Mesenteric fat pad (tissue), 1 donor: ENCODE measurements at regions not wholly inside any gene's neighbourhood (a gene's known extent, or its start where the extent isn't known, plus 50 kb on each side); places are given as distances from the start of the nearest gene placed in this dataset.
"Not testable (repeated sequence)": the region's sequence is repeated elsewhere in the genome, so short reads cannot be mapped to it uniquely, and the experiment has no call there.

Source experiments
- DNase-seq: peaks from one replicate; pipeline ENCODE4 v3.0.0-alpha.2; 2020; ENCODE audit warnings: low spot score
- donor health status: DM: yes; HTN: yes; CAD: no.

DNA sequence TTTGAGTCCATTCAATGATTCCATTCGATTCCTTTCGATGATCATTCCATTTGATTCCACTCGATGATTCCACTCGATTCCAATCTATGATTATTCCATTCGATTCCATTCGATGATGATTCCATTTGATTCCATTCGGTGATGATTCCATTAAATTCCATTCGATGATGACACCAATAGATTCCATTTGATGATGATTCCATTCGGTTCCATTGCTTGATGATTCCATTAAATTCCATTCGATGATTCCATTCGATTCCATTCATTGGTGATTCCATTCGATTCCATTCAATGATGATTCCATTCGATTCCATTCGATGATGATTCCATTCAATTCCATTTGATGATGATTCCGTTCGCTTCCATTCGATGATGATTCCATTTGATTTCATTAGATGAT, 1104.1 kb downstream of the RPIA start:
- not testable (repeated sequence) for DNase-seq

DNA sequence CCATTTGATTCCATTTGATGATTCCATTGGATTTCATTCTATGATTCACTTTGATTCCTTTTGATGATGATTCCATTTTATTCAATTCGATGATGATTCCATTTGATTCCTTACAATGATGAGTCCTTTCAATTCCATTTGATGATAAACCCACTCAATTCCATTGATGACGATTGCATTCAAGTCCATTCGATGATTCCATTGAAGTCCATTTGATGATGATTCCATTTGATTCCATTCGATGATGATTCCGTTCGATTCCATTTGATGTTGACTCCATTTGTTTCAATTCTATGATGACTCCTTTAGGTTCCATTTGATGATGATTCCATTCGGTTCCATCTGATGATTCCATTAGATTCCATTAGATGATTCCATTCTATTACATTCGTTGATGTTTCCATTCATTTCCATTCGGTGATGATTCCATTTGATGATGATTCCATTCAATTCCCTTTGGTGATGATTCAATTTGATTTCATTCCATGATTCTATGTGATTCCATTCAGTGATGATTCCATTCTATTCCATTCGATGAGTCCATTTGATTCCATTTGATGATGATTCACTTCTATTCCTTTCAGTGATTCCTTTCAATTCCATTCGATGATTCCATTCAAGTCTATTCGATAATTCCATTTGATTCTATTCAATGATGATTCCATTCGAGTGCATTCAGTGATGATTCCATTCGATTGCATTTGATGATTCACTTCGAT, 1106.0 kb downstream of the RPIA start:
- DNase-seq, result no peak

DNA sequence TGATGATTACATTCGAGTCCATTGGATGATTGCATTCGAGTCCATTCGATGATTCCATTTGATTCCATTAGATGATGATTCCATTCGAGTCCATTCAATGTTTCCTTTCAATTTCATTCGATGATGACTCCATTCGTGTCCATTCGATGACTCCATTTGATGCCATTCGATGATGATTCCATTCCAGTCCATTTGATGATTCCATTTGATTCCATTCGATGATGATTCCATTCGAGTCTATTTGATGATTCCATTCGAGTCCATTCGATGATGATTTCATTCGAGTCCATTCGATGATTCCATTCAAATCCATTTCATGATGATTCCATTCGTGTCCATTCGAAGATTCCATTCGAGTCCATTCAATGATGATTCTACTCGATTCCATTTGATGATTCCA, 1109.7 kb downstream of the RPIA start:
- DNase-seq, result not testable (repeated sequence)

DNA sequence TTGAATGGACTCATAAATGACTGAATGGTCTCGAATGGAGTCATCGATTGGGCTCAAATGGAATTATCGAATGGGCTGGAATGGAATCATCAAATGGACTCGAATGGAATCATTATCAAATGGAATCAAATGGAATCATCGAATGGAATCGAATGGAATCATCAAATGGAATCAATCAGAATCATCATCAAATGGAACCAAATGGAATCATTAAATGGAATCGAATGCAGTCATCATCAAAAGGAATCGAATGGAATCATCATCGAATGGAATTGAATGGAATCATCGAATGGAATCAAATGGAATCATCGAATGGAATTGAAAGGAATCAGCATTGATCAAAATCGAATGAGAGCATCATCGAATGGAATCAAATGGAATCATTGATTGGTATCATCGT, 1114.9 kb downstream of the RPIA start:
- not testable (repeated sequence) for DNase-seq

DNA sequence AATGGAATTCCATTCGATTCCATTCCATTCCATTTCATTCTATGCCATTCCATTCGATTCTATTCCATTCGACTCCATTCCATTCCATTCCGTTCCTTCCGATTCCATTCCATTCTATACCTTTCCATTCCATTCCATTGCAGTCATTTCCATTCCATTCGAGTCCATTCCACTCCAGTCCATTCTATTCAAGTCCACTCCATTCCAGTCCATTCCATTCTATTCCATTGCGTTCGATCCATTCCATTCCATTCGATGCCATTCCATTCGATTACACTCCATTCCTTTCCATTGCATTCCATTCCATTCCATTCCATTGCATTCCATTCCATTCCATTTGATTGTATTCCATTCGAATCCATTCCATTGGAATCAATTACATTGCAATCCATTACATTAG, 1119.8 kb downstream of the RPIA start:
- no peak for DNase-seq

DNA sequence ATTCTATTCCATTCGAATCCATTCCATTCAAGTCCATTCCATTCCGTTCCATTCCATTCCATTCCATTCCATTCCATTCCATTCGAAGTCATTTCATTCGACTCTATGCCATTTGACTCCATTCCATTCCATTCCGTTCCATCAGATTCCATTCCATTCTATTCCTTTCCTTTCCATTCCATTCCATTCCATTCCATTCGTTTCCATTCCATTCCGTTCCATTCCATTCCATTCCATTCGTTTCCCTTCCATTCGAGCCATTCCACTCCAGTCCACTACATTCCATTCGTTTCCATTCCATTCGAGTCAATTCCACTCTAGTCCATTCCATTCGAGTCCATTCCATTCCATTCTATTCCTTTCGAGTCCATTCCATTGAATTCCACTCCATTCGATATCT, 1120.4 kb downstream of the RPIA start:
- not testable (repeated sequence) for DNase-seq

DNA sequence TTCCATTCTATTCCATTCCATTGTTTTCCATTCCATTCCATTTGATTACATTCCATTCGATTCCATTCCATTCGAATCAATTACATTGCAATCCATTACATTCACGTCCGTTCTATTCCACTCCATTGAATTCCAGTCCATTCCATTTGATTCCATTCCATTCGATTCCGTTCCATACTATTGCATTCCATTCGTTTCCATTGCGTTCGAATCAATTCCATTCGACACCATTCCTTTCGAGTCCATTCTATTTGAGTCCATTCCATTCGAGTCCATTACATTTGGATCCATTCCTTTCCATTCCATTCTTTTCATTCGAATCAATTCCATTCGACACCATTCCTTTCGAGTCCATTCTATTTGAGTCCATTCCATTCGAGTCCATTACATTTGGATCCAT, 1122.9 kb downstream of the RPIA start:
- not testable (repeated sequence) for DNase-seq

DNA sequence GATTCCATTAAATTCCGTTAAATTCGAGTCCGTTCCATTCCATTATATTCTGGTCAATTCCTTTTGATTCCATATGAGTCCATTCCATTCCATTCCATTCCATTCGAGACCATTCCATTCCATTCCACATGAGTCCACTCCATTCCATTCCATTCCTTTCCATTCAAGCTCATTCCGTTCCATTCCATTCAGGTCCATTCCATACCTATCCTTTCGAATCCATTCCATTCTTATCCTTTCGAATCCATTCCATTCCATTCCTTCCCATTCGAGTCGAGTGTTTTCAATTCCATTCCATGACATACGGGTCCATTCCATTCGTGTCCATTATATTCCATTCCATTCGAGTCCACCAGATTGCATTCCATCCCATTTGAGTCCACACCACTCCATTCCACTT, 1127.4 kb downstream of the RPIA start:
- no peak for DNase-seq

DNA sequence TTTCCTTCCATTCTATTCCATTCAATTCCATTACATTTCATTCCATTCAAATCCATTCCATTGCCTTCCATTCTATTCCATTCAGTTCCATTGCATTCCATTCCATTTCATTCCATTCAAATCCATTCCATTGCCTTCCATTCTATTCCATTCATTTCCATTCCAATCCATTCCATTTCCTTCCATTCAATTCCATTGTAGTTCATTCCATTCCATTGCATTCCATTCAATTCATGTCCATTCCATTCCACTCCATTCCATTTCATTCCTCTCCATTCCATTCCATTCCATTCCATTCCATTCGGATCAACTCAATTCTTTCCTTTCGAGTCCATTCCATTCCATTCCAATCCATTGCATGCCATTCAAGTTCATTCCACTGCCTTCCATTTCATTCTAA, 1128.3 kb downstream of the RPIA start:
- DNase-seq, result no peak

DNA sequence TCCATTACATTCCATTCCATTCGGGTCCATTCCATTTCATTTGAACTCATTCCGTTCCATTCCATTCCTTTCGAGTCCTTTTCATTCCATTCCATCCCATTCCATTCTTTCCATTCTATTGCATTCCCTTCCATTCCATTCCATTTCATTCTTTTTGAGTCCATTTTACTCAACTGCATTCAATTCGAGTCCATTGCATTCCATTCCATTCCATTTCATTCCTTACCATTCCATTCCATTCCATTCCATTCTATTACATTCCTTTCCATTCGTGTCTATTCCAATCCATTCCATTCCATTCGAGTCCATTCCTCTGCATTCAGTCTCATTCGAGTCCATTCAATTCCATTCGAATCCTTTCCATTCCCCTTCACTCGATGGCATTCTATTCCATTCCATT, 1128.8 kb downstream of the RPIA start:
- no peak for DNase-seq

DNA sequence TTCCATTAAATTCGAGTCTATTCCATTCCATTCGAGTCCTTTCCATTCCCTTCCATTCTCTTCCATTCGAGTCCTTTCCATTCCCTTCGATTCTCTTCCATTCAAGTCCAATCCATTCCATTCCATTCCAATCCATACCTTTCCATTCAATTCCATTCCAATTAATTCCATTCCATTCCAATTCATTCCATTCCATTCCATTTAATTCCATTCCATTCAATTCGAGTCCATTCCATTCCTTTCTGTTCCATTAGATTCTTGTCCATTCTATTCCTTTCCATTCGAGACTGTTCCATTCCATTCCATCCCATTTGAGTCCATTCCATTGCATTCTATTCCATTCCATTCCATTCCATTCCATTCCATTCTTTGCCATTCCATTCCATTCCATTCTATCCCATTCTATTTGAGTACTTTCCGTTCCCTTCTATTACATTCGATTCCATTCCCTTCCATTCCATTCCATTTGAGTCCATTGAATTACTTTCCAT, 1130.0 kb downstream of the RPIA start:
- no peak for DNase-seq

DNA sequence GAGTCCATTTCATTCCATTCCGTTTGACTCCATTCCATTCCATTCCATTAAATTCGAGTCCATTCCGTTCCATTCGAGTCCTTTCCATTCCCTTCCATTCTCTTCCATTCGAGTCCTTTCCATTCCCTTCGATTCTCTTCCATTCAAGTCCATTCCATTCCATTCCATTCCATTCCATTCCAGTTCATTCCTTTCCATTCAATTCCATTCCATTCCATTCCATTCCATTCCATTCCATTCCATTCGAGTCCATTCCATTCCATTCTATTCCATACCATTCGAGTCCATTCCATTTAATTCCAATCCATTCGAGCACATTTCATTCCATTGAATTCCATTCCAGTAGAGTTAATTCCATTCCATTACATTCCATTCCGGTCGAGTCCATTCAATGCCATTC, 1130.9 kb downstream of the RPIA start:
- not testable (repeated sequence) for DNase-seq

DNA sequence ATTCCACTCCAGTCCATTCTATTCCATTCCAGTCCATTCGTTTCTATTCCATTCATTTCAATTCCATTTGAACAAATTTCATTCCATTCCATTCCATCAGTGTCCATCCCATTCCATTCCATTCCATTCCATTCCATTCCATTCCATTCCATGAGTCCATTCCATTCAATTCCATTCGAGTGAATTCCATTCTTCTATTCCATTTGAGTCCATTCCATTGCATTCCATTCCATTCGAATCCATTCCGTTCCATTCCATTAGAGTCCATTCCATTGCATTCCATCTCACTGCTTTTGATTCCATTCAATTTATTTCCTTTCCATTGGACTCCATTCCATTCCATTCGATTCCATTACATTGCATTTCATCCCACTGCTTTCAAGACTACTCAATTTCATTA, 1132.1 kb downstream of the RPIA start:
- no peak for DNase-seq

DNA sequence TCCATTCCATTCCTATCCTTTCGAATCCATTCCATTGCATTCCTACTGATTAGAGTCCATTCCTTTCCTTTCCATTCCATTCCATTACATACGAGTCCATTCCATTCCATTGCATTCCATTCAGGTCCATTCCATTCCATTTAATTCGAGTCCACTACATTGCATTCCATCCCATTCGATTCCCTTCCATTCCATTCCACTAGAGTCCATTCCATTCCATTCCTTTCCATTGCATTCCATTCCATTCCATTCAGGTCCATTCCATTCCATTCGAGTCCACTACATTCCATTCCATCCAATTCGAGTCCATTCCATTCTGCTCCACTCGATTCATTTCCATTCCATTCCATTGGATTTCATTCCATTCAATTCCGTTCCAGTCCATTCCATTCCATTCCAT, 1133.6 kb downstream of the RPIA start:
- no peak for DNase-seq

DNA sequence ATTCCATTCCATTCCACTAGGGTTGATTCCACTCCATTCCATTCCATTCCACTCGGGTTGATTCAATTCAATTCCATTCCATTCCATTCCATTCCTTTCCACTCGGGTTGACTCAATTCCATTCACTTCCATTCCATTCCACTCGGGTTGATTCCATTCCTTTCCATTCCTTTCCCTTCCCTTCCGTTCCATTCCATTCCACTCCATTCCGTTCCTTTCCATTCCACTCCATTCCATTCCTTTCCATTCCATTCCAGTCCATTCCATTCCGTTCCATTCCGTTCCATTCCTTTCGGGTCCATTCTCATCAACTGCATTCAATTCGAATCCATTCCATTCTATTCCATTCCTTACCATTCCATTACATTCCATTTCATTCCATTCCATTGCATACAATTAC, 1135.3 kb downstream of the RPIA start:
- DNase-seq, result not testable (repeated sequence)

DNA sequence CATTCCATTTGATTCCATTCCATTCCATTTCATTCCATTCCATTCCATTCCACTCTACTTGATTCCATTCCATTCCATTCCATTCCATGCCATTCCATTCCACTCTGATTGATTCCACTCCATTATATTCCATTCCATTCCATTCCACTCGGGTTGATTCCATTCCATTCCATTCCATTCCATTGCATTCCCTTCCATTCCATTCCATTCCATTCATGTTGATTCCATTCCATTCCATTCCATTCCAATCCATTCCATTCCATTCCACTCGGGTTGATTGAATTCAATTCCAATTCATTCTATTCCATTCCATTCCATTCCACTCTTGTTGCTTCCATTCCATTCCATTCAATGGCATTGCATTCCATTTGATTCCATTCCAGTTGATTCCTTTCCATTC, 1136.4 kb downstream of the RPIA start:
- not testable (repeated sequence) for DNase-seq

DNA sequence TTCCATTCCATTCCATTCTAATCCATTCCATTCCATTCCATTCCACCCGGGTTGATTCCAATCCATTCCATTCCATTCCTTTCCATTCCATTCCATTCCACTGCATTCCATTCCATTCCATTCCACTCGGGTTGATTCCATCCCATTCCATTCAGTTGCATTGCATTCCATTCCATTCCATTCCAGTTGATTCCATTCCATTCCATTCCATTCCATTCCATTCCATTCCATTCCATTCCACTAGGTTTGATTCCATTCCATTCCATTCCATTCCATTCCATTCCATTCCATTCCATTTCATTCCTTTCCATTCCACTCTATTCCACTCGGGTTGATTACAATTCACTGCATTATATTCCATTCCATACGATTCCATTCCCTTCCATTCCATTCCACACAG, 1136.9 kb downstream of the RPIA start:
- not testable (repeated sequence) for DNase-seq

DNA sequence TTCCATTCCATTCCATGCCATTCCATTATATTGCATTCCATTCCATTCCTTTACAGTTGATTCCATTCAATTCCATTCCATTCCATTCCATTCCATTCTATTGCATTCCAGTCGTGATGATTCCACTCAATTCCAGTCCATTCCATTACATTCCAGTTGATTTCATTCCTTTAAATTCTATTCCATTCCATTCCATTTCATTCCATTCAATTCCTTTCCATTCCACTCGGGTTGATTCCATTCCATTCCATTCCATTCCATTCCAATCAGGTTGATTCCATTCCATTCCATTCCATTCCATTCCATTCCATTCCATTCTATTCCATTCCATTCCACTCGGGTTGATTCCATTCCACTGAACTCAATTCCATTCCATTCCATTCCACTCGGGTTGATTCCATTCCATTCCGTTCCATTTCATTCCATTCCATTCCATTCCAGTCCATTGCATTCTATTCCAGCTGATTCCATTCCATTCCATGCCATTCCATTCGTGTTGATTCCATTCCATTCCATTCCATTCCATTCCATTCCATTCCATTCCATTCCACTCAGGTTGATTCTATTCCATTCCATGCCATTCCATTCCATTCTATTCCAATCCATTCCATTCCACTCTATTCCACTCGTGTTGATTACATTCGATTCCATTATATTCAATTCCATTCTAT, 1137.6 kb downstream of the RPIA start:
- DNase-seq, result not testable (repeated sequence)

DNA sequence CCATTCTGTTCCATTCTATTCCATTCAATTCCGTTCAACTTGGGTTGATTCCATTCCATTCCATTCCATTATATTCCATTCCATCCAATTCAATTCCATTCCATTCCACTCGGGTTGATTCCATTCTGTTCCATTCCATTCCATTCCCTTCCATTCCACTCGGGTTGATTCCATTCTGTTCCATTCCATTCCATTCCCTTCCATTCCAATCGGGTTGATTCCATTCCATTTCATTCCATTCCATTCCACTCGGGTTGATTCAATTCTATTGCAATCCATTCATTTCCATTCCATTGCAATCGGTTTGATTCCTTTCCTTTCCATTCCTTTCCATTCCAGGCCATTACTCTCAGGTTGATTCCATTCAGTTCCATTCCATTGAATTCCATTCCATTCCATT, 1138.4 kb downstream of the RPIA start:
- no peak for DNase-seq

DNA sequence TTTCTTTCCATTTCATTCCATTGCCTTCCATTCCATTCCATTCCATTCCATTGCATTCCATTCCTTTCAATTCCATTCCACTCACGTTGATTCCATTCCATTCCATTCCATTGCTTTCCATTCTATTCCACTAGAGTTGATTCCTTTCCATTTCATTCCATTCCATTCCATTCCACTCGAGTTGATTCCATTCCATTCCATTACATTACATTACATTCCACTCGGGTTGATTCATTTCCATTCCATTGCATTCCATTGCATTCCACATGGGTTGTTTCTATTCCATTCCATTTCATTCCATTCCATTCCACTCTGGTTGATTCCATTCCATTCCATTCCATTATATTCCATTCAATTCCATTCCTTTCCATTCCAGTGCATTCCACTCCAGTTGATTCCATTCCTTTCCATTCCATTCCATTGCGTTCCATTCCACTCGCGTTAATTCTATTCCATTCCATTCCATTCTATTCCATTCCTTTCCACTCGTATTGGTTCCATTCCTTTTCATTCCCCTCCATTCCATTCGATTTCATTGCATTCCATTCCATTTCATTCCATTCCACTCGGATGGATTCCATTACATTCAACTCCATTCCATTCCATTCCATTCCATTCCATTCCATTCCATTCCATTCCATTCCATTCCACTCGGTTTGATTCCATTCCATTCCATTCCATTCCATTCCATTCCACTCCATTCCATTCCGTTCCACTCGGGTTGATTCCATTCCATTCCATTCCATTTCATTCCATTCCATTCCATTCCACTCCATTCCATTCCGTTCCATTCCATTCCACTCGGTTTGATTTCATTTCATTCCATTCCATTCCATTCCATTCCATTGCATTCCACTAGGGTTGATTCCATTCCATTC, 1139.1 kb downstream of the RPIA start:
- DNase-seq, result not testable (repeated sequence)

DNA sequence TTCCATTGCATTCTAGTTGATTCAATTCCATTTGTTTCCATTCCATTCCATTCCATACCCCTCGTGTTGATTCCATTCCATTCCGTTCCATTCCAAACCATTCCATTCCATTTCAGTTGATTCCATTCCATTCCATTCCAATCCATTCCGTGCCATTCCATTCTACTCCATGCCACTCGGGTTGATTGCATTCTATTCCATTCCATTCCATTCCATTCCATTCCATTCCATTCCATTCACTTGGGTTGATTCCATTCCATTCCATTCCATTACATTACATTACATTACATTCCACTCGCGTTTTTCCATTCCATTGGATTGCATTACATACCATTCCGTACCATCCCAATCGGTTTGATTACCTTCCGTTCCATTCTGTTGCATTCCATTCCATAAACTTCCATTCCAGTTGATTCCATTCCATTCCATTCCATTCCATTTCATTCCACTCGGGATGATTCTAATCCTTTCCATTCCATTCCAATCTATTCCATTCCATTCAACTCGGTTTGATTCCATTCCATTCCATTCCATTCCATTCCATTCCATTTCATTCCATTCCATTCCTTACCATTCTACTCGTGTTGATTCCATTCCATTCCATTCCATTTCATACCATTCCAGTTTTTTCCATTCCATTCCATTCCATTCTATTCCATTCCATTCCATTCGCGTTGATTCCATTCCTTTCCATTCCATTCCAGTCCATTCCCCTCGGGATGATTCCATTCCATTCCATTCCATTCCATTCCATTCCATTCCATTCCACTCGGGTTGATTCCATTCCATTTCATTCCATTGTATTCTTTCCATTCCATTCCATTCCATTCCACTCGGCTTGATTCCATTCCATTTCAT, 1140.4 kb downstream of the RPIA start:
- DNase-seq, result no peak
